ENCODE measurements at regions not wholly inside any gene's neighbourhood (a gene's known extent, or its start where the extent isn't known, plus 50 kb on each side); places are given as distances from the start of the nearest gene placed in this dataset.

DNA sequence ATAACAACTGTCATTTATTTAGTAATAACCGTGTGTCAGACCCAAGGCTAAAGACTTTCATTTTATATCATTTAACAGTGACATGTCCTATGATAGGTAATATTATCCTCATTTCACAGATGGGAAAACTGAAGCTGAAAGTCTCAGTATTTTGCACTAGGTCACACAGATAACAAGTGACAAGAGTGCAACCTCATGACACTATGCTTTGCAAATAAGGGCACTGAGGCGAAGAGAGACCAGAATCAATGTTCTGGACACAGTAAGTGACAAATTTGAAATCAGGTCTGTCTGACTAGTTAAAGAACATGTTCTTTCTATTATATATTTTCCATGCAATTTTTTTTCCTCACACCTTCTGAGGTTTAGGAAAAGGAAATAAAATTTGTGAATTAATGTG, 585.7 kb downstream of the LRRC70 start:
- Mint-ChIP-seq H3K4me1 (ENCODE audit: insufficient read depth, unreplicated experiment) (no peaks in the 10 kb centered on the region), H3K36me3 (ENCODE audit: insufficient read depth, unreplicated experiment) (no peaks in the 10 kb centered on the region), H3K4me3 (ENCODE audit: unreplicated experiment) (no peak overlapping the region), H3K9me3 (ENCODE audit: unreplicated experiment) (no peaks in the 10 kb centered on the region), H3K27me3 (ENCODE audit: insufficient read depth, unreplicated experiment) (no peaks in the 10 kb centered on the region), H3K27ac (ENCODE audit: low read depth, unreplicated experiment) (no peak overlapping the region)
- BruUV-seq (replicated peaks): no TSS peak
- intact Hi-C loops (cut with micrococcal nuclease): no loop called here
- TF ChIP-seq, protein P1, sequence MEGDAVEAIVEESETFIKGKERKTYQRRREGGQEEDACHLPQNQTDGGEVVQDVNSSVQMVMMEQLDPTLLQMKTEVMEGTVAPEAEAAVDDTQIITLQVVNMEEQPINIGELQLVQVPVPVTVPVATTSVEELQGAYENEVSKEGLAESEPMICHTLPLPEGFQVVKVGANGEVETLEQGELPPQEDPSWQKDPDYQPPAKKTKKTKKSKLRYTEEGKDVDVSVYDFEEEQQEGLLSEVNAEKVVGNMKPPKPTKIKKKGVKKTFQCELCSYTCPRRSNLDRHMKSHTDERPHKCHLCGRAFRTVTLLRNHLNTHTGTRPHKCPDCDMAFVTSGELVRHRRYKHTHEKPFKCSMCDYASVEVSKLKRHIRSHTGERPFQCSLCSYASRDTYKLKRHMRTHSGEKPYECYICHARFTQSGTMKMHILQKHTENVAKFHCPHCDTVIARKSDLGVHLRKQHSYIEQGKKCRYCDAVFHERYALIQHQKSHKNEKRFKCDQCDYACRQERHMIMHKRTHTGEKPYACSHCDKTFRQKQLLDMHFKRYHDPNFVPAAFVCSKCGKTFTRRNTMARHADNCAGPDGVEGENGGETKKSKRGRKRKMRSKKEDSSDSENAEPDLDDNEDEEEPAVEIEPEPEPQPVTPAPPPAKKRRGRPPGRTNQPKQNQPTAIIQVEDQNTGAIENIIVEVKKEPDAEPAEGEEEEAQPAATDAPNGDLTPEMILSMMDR (IDR thresholded peaks at IDR 0.05; ENCODE audit: unreplicated experiment): no peak
- POLR2A ChIA-PET: no interaction called here
- CTCF ChIA-PET: no interaction called here
- no peak for DNase-seq (ENCODE audit: unreplicated experiment)

DNA sequence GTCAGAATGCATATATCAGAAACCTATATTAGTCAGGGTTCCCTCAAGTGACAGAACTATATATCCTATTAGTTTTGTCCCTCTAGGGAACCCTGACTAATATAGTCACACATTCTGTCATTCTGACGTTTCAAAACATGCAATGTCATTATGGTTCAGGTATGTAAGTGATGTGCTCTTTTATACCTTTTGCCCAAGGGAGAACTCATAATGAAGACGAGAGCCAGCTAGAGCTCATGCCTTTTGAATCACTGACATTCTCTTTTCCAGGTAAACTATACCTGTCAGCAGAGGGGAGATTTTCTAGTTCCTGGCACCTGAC, 576.7 kb downstream of the LRRC70 start:
- Mint-ChIP-seq H3K36me3 (ENCODE audit: insufficient read depth, unreplicated experiment) (no peaks in the 10 kb centered on the region), H3K27me3 (ENCODE audit: insufficient read depth, unreplicated experiment) (no peaks in the 10 kb centered on the region), H3K9me3 (ENCODE audit: unreplicated experiment) (no peaks in the 10 kb centered on the region), H3K4me1 (ENCODE audit: insufficient read depth, unreplicated experiment) (no peaks in the 10 kb centered on the region), H3K4me3 (ENCODE audit: unreplicated experiment) (no peak overlapping the region), H3K27ac (ENCODE audit: low read depth, unreplicated experiment) (no peak overlapping the region)
- POLR2A ChIA-PET: no interaction called here
- CTCF ChIA-PET: interaction anchor here (1.8 kb wide), 1 partner anchor 29 kb away, joined by 8 read pairs; no protein-coding TSS in a partner anchor
- no peak for DNase-seq (ENCODE audit: unreplicated experiment)
- intact Hi-C loops (cut with micrococcal nuclease): no loop called here
- BruUV-seq (replicated peaks): no TSS peak
- TF ChIP-seq, protein P1 (IDR thresholded peaks at IDR 0.05; ENCODE audit: unreplicated experiment): no peak

DNA sequence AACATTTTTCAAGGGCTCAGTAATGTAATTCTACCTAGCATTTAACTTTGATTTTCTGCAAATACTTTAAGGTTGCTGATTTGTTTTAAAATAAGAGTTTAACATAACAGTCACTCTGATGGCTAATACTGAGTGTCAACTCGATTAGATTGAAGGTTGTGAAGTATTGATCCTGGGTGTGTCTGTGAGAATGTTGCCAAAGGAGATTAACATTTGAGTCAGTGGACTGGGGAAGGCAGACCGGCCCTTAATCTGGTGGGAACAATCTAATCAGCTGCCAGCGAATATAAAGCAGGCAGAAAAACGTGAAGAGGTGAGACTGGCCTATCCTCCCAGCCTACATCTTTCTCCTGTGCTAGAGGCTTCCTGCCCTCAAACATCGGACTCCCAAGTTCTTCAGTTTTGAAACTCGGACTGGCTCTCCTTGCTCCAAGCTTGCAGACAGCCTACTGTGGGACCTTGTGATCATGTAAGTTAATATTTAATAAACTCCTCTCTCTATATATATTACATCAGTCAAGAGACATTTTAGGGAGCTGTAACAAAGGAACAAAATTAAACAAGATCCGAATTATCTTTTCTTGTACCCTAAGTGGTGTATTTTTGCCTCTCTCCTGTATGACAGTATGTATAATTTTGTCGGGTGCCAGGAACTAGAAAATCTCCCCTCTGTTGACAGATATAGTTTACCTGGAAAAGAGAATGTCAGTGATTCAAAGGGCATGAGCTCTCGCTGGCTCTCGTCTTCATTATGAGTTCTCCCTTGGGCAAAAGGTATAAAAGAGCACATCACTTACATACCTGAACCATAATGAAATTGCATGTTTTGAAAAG, 576.1 kb downstream of the LRRC70 start:
- Mint-ChIP-seq H3K9me3 (ENCODE audit: unreplicated experiment) (no peaks in the 10 kb centered on the region), H3K4me1 (ENCODE audit: insufficient read depth, unreplicated experiment) (no peaks in the 10 kb centered on the region), H3K27ac (ENCODE audit: low read depth, unreplicated experiment) (no peak overlapping the region), H3K4me3 (ENCODE audit: unreplicated experiment) (no peak overlapping the region), H3K36me3 (ENCODE audit: insufficient read depth, unreplicated experiment) (no peaks in the 10 kb centered on the region), H3K27me3 (ENCODE audit: insufficient read depth, unreplicated experiment) (no peaks in the 10 kb centered on the region)
- TF ChIP-seq, protein P1 (IDR thresholded peaks at IDR 0.05; ENCODE audit: unreplicated experiment): no peak
- ChIA-PET CTCF (interaction anchor here (0.7 to 1.8 kb wide), 2 partner anchors 28 to 919 kb away, joined by 3 to 8 read pairs; no protein-coding TSS in a partner anchor), POLR2A (no interaction called here)
- no TSS peak for BruUV-seq (replicated peaks)
- intact Hi-C loops (cut with micrococcal nuclease): no loop called here
- no peak for DNase-seq (ENCODE audit: unreplicated experiment)

- ChIA-PET POLR2A (no interaction called here), CTCF (no interaction called here)
- no peaks in the 10 kb centered on the region for H3K4me1 Mint-ChIP-seq (ENCODE audit: insufficient read depth, unreplicated experiment)
- no peak overlapping the region for H3K4me3 Mint-ChIP-seq (ENCODE audit: unreplicated experiment)
- intact Hi-C loops (cut with micrococcal nuclease): no loop called here
- H3K9me3 Mint-ChIP-seq (ENCODE audit: unreplicated experiment): no peaks in the 10 kb centered on the region
- H3K27me3 Mint-ChIP-seq (ENCODE audit: insufficient read depth, unreplicated experiment): no peaks in the 10 kb centered on the region
- no peak for DNase-seq (ENCODE audit: unreplicated experiment)
- TF ChIP-seq, protein P1 (IDR thresholded peaks at IDR 0.05; ENCODE audit: unreplicated experiment): no peak
- no peaks in the 10 kb centered on the region for H3K36me3 Mint-ChIP-seq (ENCODE audit: insufficient read depth, unreplicated experiment)
- BruUV-seq (replicated peaks): no TSS peak
- no peak overlapping the region for H3K27ac Mint-ChIP-seq (ENCODE audit: low read depth, unreplicated experiment)
Observed at GRCh38 chr5:63152871-63153270, 574.3 kb downstream of the LRRC70 start.

Measured in MCF 10A (cell line).